Keratinocyte (primary cell): ENCODE measurements at regions not wholly inside any gene's neighbourhood (a gene's known extent, or its start where the extent isn't known, plus 50 kb on each side); places are given as distances from the start of the nearest gene placed in this dataset.

ENCODE experiments used
- DNase-seq: peaks from one replicate; pipeline ENCODE4 v3.0.0-alpha.2; 2011; ENCODE audit warnings: low read depth, missing footprints, low spot score
- FAIRE-seq: peaks from 2 replicates; lab custom pipeline; 2011; peaks lifted over from hg19 to GRCh38; lab: Jason Lieb, UNC
- H2AFZ ChIP-seq: 2 replicates; pipeline ENCODE4 v1.6.0; 2012; ENCODE audit warnings: low read length, control low read depth, inconsistent platforms; ENCODE audit not compliant: control insufficient read depth
- H3K27ac ChIP-seq: 2 replicates; pipeline ENCODE4 v1.5.1; 2011; ENCODE audit warnings: low read length; ENCODE audit not compliant: control insufficient read depth, insufficient read depth
- H3K27me3 ChIP-seq: 3 replicates; pipeline ENCODE4 v1.6.0; 2011; ENCODE audit warnings: low read length; ENCODE audit not compliant: control insufficient read depth, insufficient read depth; ENCODE audit errors: extremely low read depth
- H3K36me3 ChIP-seq, 2 experiments: 2 replicates in 1 of 2; 3 replicates in 1 of 2; pipeline ENCODE4 v1.5.1; 2011; ENCODE audit warnings: low read length in 2 of 2, mild to moderate bottlenecking in 1 of 2; ENCODE audit not compliant: control insufficient read depth in 2 of 2, insufficient read depth in 2 of 2; ENCODE audit errors: extremely low read depth in 1 of 2
- H3K4me1 ChIP-seq: 3 replicates; pipeline ENCODE4 v1.5.1; 2011; ENCODE audit warnings: low read length; ENCODE audit not compliant: control insufficient read depth, insufficient read depth; ENCODE audit errors: extremely low read depth
- H3K4me2 ChIP-seq: 3 replicates; pipeline ENCODE4 v1.6.0; 2011; ENCODE audit warnings: low read depth, low read length; ENCODE audit not compliant: control insufficient read depth, insufficient read depth; ENCODE audit errors: extremely low read depth
- H3K4me3 ChIP-seq, 3 experiments: fragments of 200-600 bp in 1 of 3; sonication (generic) in 1 of 3; 2 replicates in 2 of 3; 3 replicates in 1 of 3; pipeline ENCODE4 v1.5.1; 2011 to 2016; ENCODE audit warnings: low read length in 3 of 3, mild to moderate bottlenecking in 3 of 3, control low read depth in 2 of 3, inconsistent platforms in 1 of 3, low read depth in 1 of 3, mixed read lengths in 1 of 3, mixed run types in 1 of 3, moderate library complexity in 1 of 3; ENCODE audit not compliant: control insufficient read depth in 2 of 3, insufficient read depth in 2 of 3; ENCODE audit errors: extremely low read depth in 1 of 3
- H3K79me2 ChIP-seq: 2 replicates; pipeline ENCODE4 v1.6.0; 2012; ENCODE audit warnings: low read length; ENCODE audit not compliant: control insufficient read depth, insufficient read depth
- H3K9ac ChIP-seq: 3 replicates; pipeline ENCODE4 v1.6.0; 2011; ENCODE audit warnings: low read length; ENCODE audit not compliant: control insufficient read depth, insufficient read depth; ENCODE audit errors: extremely low read depth
- H3K9me1 ChIP-seq: 3 replicates; pipeline ENCODE4 v1.6.0; 2011; ENCODE audit warnings: low read length; ENCODE audit not compliant: control insufficient read depth, insufficient read depth; ENCODE audit errors: extremely low read depth
- H3K9me3 ChIP-seq: 2 replicates; pipeline ENCODE4 v1.5.1; 2012; ENCODE audit warnings: low read depth, low read length; ENCODE audit not compliant: control insufficient read depth
- H4K20me1 ChIP-seq: 3 replicates; pipeline ENCODE4 v1.6.0; 2011; ENCODE audit warnings: low read length; ENCODE audit not compliant: control insufficient read depth, insufficient read depth; ENCODE audit errors: extremely low read depth
- CTCF ChIP-seq, 3 experiments: IDR thresholded peaks in 1 of 3; conservative IDR thresholded peaks in 1 of 3; optimal IDR thresholded peaks in 1 of 3; 2 replicates in 2 of 3; 3 replicates in 1 of 3; pipeline versions ENCODE3 to v1.5.1; 2011; ENCODE audit warnings: low read length in 3 of 3, mild to moderate bottlenecking in 3 of 3, moderate library complexity in 2 of 3, control low read depth in 1 of 3, inconsistent platforms in 1 of 3; ENCODE audit not compliant: insufficient read depth in 2 of 3; ENCODE audit errors: extremely low read depth in 1 of 3
- EZH2 ChIP-seq: IDR thresholded peaks from one replicate; pipeline ENCODE4 v1.6.1; 2012; ENCODE audit warnings: inconsistent platforms, mild to moderate bottlenecking, low read length, moderate library complexity
- dilution Hi-C: fragments of 300-500 bp; cut with MboI; formaldehyde crosslinking; loops from one replicate; pipeline ENCODE4 v1.7.0; 2020; ENCODE audit warnings: low sequenced_read_pairs; ENCODE audit not compliant: extremely low pct_ligation_motif_present

GRCh38 chrX:125533352-125533751, 213.7 kb downstream of the TEX13C start:
- Histone ChIP-seq H4K20me1 (no peaks in the 10 kb centered on the region), H3K9me1 (no peaks in the 10 kb centered on the region), H2AFZ (no peak overlapping the region), H3K9me3 (no peaks in the 10 kb centered on the region), H3K4me3 (no peak overlapping the region), H3K36me3 (no peaks in the 10 kb centered on the region), H3K4me1 (no peaks in the 10 kb centered on the region), H3K27ac (no peak overlapping the region), H3K4me2 (no peak overlapping the region), H3K9ac (no peak overlapping the region), H3K79me2 (no peaks in the 10 kb centered on the region), H3K27me3 (no peaks in the 10 kb centered on the region)
- DNase-seq (no peak), FAIRE-seq (no peak)
- no peak for TF ChIP-seq EZH2
- no peak for TF ChIP-seq CTCF (optimal IDR thresholded peaks at IDR 0.05 in 1 of 3, IDR thresholded peaks at IDR 0.05 in 1 of 3, conservative IDR thresholded peaks at IDR 0.05 in 1 of 3; ENCODE audit: extremely low read depth in 1 of 3, insufficient read depth in 2 of 3, low read length in 3 of 3)
- dilution Hi-C loops, result no loop called here

- Histone ChIP-seq H3K9me1 (no peaks in the 10 kb centered on the region), H3K9ac (no peak overlapping the region), H4K20me1 (no peaks in the 10 kb centered on the region), H3K79me2 (no peaks in the 10 kb centered on the region), H3K9me3 (peaks cover 2% of the 10 kb centered on the region), H3K36me3 (no peaks in the 10 kb centered on the region), H3K27me3 (no peaks in the 10 kb centered on the region), H3K4me2 (no peak overlapping the region), H3K4me1 (no peaks in the 10 kb centered on the region), H3K4me3 (no peak overlapping the region), H3K27ac (no peak overlapping the region), H2AFZ (peak overlapping the region; percentile 8)
- dilution Hi-C loops, result no loop called here
- DNase-seq (no peak), FAIRE-seq (no peak)
- no peak for TF ChIP-seq EZH2
- no peak for TF ChIP-seq CTCF (optimal IDR thresholded peaks at IDR 0.05 in 1 of 3, IDR thresholded peaks at IDR 0.05 in 1 of 3, conservative IDR thresholded peaks at IDR 0.05 in 1 of 3; ENCODE audit: extremely low read depth in 1 of 3, insufficient read depth in 2 of 3, low read length in 3 of 3)
Measured at GRCh38 chrX:125544031-125544660, 224.5 kb downstream of the TEX13C start.
